DOHH2 (cell line): ENCODE measurements at regions not wholly inside any gene's neighbourhood (a gene's known extent, or its start where the extent isn't known, plus 50 kb on each side); places are given as distances from the start of the nearest gene placed in this dataset.

Experiments used
- H3F3A ChIP-seq: fragments of 200-600 bp; sonication (generic), shearing (Covaris generic); 2 replicates; pipeline ENCODE4 v1.6.0; 2016; ENCODE audit warnings: antibody characterized with exemption, mild to moderate bottlenecking; ENCODE audit not compliant: control insufficient read depth, insufficient read depth
- H3K27ac ChIP-seq: fragments of 200-600 bp; sonication (generic); 2 replicates; pipeline ENCODE4 v1.5.1; 2014; ENCODE audit warnings: low read depth, mild to moderate bottlenecking, low read length, moderate library complexity
- H3K27me3 ChIP-seq: fragments of 200-600 bp; sonication (generic); 2 replicates; pipeline ENCODE4 v1.6.1; 2014; ENCODE audit warnings: mild to moderate bottlenecking, low read length, mixed read lengths; ENCODE audit not compliant: control insufficient read depth
- H3K36me3 ChIP-seq: fragments of 200-600 bp; sonication (generic); 2 replicates; pipeline ENCODE4 v1.6.1; 2014; ENCODE audit warnings: mild to moderate bottlenecking, low read length, moderate library complexity, mixed read lengths; ENCODE audit not compliant: control insufficient read depth
- H3K4me1 ChIP-seq: fragments of 200-600 bp; sonication (generic); 2 replicates; pipeline ENCODE4 v1.6.1; 2014; ENCODE audit warnings: mild to moderate bottlenecking, low read length, mixed read lengths; ENCODE audit not compliant: control insufficient read depth
- H3K4me2 ChIP-seq: fragments of 200-600 bp; sonication (generic); 2 replicates; pipeline ENCODE4 v1.6.0; 2014; ENCODE audit warnings: mild to moderate bottlenecking, low read length, moderate library complexity
- H3K4me3 ChIP-seq: fragments of 200-600 bp; sonication (generic); 2 replicates; pipeline ENCODE4 v1.5.1; 2014; ENCODE audit warnings: mild to moderate bottlenecking, low read length, mixed read lengths
- H3K79me2 ChIP-seq: fragments of 200-600 bp; sonication (generic); 2 replicates; pipeline ENCODE4 v1.6.1; 2014; ENCODE audit warnings: mild to moderate bottlenecking, low read length, mixed read lengths; ENCODE audit not compliant: control insufficient read depth
- H3K9me2 ChIP-seq: fragments of 200-600 bp; sonication (generic); replicated peaks from 2 replicates; pipeline ENCODE4 v1.6.1; 2014; ENCODE audit warnings: mild to moderate bottlenecking, low read length, mixed read lengths; ENCODE audit not compliant: control insufficient read depth
- H3K9me3 ChIP-seq: fragments of 200-600 bp; sonication (generic); 2 replicates; pipeline ENCODE4 v1.6.1; 2014; ENCODE audit warnings: antibody characterized with exemption, low read length, mixed read lengths; ENCODE audit not compliant: control insufficient read depth, insufficient read depth
- H4K20me1 ChIP-seq: fragments of 200-600 bp; sonication (generic); 2 replicates; pipeline ENCODE4 v1.6.0; 2014; ENCODE audit warnings: low read depth, mild to moderate bottlenecking, antibody characterized with exemption, low read length, moderate library complexity; ENCODE audit not compliant: control insufficient read depth, insufficient read depth
- EZH2phosphoT487 ChIP-seq: fragments of 200-600 bp; sonication (generic); IDR thresholded peaks from 2 replicates; pipeline ENCODE4 v1.6.1; 2017; ENCODE audit warnings: borderline replicate concordance, mild to moderate bottlenecking, antibody characterized with exemption, low read length, moderate library complexity, mixed read lengths
- TF ChIP-seq, protein P1 (sequence below): fragments of 200-600 bp; sonication (generic); IDR thresholded peaks from one replicate; pipeline ENCODE4 v1.5.1; 2014; ENCODE audit warnings: antibody characterized with exemption, mild to moderate bottlenecking, low read depth, low read length; ENCODE audit not compliant: poor library complexity, severe bottlenecking

DNA sequence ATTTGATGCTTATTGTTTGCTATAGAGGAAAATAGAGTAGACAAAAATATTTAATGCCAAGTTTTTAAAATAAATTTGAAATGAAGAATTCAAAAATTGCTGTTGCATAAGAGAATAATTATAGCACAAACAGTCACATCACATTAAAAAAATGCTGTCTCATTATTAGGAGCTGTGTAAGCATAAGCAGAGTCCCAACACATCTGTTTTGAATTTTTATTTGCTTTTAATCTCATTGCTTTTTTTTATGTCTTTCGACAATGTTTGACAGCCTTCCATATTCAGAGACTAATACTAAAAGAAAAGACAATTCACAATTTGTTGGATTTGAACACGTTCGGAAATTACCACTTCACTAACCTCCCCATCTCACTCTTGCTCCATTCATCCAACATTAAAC lies 143.5 kb downstream of the TFPI2 start:
- no peaks in the 10 kb centered on the region for H4K20me1 ChIP-seq
- no peak overlapping the region for H3K4me3 ChIP-seq
- TF ChIP-seq EZH2phosphoT487: no peak
- TF ChIP-seq, protein P1, sequence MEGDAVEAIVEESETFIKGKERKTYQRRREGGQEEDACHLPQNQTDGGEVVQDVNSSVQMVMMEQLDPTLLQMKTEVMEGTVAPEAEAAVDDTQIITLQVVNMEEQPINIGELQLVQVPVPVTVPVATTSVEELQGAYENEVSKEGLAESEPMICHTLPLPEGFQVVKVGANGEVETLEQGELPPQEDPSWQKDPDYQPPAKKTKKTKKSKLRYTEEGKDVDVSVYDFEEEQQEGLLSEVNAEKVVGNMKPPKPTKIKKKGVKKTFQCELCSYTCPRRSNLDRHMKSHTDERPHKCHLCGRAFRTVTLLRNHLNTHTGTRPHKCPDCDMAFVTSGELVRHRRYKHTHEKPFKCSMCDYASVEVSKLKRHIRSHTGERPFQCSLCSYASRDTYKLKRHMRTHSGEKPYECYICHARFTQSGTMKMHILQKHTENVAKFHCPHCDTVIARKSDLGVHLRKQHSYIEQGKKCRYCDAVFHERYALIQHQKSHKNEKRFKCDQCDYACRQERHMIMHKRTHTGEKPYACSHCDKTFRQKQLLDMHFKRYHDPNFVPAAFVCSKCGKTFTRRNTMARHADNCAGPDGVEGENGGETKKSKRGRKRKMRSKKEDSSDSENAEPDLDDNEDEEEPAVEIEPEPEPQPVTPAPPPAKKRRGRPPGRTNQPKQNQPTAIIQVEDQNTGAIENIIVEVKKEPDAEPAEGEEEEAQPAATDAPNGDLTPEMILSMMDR: no peak
- H3K79me2 ChIP-seq: no peaks in the 10 kb centered on the region
- no peaks in the 10 kb centered on the region for H3K36me3 ChIP-seq
- H3F3A ChIP-seq: no peaks in the 10 kb centered on the region
- H3K27ac ChIP-seq: no peak overlapping the region
- no peaks in the 10 kb centered on the region for H3K27me3 ChIP-seq
- H3K4me1 ChIP-seq: 0 out of 2 replicates have a peak, but pooled peaks cover 6% of the 10 kb centered on the region
- H3K9me2 ChIP-seq: no peaks in the 10 kb centered on the region
- no peaks in the 10 kb centered on the region for H3K9me3 ChIP-seq
- H3K4me2 ChIP-seq: no peak overlapping the region

DNA sequence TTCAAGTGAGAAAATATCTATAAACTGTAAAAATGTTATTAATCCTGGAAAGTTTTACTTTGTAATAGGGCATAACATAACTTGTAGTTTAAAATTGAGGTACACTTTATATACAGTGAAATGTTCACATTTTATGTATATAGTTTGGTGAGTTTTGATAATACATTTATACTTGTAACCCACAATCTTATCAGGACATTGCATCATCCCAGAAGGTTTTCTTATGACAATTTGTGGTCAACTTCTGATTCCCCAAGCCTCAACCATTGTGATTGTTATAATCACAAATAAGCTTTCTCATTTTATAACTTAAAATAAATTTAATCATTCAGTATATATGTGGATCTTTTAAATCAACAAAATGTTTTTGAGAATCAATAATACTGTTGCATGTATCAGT lies 151.1 kb downstream of the TFPI2 start:
- Histone ChIP-seq H3K9me2 (no peaks in the 10 kb centered on the region), H3F3A (no peaks in the 10 kb centered on the region), H3K9me3 (no peaks in the 10 kb centered on the region), H3K4me1 (0 out of 2 replicates have a peak, but pooled peaks cover 6% of the 10 kb centered on the region), H3K27me3 (no peaks in the 10 kb centered on the region), H4K20me1 (no peaks in the 10 kb centered on the region), H3K79me2 (no peaks in the 10 kb centered on the region), H3K4me2 (no peak overlapping the region), H3K36me3 (no peaks in the 10 kb centered on the region), H3K27ac (no peak overlapping the region), H3K4me3 (no peak overlapping the region)
- TF ChIP-seq EZH2phosphoT487: no peak
- TF ChIP-seq, protein P1: no peak

DNA sequence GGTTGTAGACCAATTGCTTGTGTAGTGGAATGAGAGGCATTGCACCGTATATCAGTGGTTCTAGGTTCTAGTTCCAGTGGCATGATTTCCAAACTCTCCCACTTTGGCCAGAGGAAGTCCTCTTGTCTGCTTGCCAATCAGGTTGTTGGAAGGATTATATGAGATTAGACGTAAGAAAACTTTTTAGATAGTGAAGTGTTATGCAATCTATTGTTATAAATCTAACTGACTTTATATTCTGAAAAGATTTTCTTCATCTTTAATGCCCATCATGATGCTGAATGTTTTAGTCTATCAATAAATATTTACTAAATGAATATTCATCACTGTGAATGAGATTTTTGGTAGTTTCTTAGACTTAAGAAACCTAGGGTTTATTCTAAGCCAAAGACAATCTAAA lies 152.6 kb downstream of the TFPI2 start:
- H3K27ac ChIP-seq: no peak overlapping the region
- H3K9me3 ChIP-seq: no peaks in the 10 kb centered on the region
- H3F3A ChIP-seq: no peaks in the 10 kb centered on the region
- no peaks in the 10 kb centered on the region for H3K27me3 ChIP-seq
- H3K4me2 ChIP-seq: no peak overlapping the region
- H3K4me3 ChIP-seq: no peak overlapping the region
- no peaks in the 10 kb centered on the region for H3K36me3 ChIP-seq
- TF ChIP-seq EZH2phosphoT487: no peak
- TF ChIP-seq, protein P1: no peak
- 0 out of 2 replicates have a peak, but pooled peaks cover 6% of the 10 kb centered on the region for H3K4me1 ChIP-seq
- H3K9me2 ChIP-seq: no peaks in the 10 kb centered on the region
- H3K79me2 ChIP-seq: no peaks in the 10 kb centered on the region
- no peaks in the 10 kb centered on the region for H4K20me1 ChIP-seq
